ENCODE measurements at regions not wholly inside any gene's neighbourhood (a gene's known extent, or its start where the extent isn't known, plus 50 kb on each side); places are given as distances from the start of the nearest gene placed in this dataset.
"Not testable (repeated sequence)": the region's sequence is repeated elsewhere in the genome, so short reads cannot be mapped to it uniquely, and the experiment has no call there.

GRCh38 chr5:173667702-173668101 lies 51.3 kb upstream of the BOD1 start:
- DNase-seq: no peak

DNA sequence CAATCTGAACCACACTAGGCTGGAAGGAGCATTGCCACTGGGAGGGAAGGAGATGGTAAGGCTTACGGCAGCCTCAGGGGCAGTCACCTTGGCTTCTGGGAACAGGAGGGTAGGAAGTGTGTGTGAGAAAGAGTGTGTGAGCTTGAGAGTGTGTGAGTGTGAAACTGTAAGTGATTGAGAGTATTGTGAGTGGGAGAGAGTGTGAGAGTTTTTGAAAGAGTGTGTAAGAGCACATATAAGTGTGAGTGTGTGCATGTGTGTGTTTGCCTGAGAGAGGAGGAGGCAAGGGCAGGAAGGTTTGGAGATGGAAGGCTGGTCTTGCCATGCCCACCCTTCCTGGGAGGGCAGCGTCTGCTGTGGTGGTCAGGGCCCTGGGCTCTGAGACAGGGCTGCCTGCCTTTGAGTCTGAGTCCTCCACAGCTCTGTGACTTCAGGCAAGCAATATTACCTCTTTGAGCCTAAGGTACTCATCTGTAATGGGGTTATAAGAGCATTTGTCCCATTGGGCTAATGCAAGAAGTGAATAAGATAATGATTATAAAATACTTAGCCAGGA lies 51.9 kb upstream of the BOD1 start:
- peak; percentile 20 for DNase-seq

DNA sequence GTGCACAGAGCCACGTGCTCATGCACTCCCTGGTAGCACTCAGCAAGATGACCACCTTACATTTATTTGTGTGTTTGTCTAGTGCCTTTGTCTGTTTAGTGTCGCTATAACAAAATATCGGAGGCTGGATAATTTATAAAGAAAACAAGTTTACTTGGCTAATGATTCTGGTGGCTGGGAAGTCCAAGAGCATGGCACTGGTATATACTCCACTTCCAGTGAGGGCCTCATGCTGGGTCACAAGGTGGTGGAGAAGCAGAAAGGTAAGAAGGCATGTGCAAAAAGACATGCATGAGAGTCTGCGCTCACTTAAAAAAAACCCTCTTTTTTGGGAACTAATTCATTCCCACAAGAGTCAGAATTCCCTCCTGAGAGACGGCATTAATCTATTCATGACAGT lies 52.5 kb upstream of the BOD1 start:
- peak; percentile 14 for DNase-seq

- peak; percentile 14 for DNase-seq
Measured at GRCh38 chr5:173669483-173669882, 53.0 kb upstream of the BOD1 start.

DNA sequence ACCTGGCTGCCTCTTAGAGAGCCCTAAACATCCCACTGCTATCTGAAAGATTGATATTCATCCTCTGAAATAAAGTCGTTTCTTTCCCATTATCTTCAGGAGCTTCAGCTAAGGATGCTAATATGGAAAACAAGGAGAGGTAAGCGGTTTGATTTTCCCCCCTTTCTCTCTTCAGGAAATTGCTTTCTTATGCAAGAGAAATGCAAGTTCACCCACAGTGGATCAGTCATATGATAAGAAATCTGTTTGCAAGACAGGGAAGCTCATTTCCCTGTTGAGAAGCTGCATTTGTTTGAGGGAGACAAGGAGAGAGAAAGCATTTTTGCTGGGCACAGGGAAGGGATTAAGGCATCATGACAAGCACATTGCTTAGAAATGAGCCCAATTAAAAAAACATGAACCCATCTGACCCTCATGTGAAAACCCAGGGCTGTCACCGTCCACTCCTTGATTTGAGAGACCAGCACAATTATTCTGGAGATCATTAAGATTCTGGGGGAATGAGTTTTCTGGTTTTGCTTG lies 53.7 kb upstream of the BOD1 start:
- DNase-seq: peak; percentile 7

GRCh38 chr5:173670791-173671120 lies 54.3 kb upstream of the BOD1 start:
- no peak for DNase-seq

DNA sequence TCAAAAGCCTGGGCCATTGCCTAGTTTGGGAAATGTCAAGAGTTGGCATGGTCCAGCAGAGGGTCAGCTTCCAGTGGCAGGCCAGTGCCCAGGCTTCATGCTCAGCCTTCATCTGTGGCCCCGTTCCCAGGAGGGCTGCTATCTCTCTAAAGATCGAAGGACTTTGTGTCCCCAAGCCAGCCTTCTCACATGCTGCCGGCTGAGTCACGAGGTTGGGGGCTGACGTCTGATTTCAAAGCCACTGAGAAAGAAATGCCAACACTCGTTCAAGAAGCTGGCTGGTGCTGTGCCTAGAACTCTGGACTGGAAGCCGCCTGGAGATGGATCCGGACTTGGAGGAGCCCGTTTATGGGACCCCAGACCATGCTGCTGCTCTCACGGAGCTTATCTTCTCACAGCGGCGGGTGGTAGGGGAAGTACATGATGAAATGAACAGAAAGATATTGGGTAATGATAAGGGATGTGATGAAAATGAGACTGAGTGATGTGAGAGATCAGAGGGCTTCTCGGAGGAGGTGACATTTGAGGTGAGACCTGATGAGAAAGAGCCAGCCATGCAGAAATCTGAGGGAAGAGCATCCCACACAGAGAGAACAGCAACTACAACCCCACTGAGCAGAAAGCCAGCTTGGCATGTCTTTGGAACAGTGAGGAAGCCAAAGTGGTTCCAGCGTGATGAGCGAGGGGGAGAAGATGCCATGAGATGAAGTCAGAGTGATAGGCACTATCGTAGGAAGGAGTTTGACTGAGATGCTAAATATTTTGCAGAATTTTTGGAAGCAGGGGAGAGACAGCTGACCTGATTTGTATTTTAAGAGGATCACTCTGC lies 54.9 kb upstream of the BOD1 start:
- DNase-seq: peak; percentile 55

DNA sequence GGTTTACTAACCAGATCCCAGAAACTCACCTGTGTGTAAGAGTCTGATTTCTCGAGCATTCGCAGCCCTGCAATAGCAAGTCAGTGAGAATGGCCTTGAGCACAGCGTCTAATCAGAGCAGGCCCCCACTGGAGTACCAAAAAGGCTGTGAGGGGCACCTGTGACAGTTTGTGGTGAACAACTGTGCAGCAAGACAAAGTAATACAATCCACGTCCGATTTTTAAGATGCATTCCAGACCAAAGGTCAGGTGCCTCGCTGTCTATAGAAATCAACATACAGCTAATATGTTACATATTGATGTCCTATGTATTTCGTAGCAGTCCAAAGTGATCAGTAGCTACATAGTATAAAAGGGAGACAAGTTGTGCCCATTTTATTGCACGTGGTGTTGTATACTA lies 55.7 kb upstream of the BOD1 start:
- no peak for DNase-seq

DNA sequence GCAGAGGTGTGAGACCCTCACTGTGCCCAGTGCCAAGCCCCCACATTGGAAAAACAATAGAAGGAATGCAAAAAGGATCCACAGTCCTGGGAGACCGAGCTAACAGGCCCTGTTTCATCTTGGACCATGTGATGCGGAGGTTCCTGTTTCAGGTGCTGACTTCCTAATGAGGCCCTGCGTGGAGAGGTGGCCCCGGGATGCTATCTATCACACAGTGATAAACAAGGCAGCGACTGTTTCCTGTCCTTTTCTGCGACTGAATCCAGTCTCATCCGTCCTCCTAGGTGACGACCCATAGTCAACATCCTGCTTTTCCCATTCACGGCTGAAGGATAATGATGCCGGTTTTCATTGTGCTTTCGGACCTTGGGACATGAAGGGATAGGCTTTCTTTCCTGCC lies 56.4 kb upstream of the BOD1 start:
- peak; percentile 38 for DNase-seq

DNA sequence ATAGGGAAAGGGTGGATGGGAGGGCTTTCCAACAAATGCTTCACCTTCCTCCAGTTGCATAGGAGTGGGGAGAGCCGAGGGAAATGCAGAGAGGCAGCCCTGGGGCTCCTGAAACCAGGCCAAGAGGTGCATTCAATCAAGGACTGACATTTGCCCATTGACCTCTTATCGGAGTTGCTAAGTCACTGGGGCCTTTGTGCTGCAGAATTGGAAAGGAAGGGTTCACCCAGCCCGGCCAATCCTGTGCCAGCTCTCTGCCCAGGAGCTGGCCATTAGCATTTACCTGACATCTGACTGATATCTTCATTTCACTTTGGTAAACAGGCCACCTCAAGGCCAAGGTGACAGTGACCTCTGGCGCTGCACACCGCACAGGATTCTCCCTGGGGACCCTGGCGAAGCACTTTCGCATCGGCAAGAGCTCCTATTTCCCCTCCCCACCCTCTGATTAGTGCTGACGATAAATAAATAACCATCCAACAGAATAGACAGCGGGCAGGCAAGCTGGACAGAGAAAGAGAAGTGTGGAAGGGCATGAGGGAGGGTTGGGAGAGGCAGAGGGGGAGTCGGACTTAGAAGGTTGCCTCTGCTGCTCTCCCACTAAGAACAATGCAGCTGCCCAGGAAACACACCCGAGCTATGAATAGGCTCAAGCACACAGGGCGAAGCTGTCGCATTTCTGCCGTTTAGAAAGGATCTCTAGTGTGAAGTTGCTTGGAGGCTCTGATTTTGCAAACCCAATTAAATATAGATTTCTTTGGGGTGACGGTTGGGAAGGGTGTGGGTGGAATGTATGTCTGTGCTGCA lies 57.0 kb upstream of the BOD1 start:
- DNase-seq: peak; percentile 23

DNA sequence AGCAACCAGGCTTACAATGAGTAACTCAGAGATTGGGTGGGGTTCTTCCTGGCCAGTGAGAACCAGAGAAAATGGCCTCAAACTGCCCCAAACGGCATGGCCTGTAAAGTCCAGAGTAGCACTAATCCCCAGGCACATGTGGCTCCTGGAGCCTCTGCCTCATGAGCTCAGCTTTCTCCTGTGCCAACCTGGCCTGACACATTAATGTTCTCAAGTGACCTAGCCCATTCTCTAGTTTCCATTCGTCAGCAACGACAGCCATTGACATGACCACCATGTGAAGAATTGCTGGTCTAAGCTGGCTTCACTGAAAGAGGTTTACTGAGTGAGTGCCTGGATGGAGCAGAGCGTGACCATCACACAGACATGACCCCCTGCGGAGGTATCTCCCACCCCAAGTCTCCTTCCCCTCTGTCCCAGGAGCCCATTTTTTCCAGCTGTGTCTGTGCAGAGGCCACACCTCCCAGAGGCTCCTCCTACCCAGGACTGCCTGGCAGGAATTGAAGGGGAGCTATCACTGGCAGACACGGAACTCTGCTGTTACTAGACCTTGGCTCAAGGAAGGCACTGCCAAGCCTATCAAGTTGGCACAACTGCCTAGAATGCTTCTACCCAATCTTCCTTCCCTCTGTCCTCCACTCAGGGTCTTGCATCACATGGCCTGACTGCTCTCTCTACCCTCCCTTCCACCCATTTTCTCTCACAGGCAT lies 59.0 kb upstream of the BOD1 start:
- peak; percentile 5 for DNase-seq

- no peak for DNase-seq
Measured at GRCh38 chr5:173676375-173676774, 59.9 kb upstream of the BOD1 start.

GRCh38 chr5:173677125-173677672 lies 60.7 kb upstream of the BOD1 start:
- no peak for DNase-seq

DNA sequence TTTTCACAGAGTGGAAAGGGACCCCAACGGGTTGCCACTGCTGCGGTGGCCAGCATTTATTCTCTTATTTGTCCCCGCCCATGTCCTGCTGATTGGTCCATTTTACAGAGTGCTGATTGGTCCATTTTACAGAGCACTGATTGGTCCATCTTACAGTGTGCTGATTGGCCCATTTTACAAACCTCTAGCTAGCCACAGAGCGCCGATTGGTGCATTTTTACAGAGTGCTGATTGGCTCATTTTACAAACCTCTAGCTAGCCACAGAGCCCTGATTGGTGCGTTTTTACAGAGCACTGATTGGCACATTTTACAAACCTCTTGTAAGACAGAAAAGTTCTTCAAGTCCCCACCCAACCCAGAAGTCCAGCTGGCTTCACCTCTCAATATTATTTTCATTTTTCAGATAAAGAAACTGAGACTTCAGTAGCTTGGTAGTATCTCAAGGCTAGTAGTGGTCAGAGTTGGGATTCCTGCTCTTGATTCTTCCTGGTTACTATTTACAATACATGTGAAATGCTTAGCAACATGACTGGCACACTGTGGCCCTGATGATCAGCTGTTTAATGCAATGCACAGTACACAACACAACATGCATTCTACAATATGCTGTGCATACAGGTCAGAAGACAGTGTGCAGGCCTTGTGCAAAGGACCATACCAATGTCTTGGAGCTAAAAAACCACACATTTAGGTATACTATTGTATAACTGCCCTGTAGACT lies 63.6 kb upstream of the BOD1 start:
- no peak for DNase-seq

- no peak for DNase-seq
Measured at GRCh38 chr5:173680660-173681242, 64.3 kb upstream of the BOD1 start.

DNA sequence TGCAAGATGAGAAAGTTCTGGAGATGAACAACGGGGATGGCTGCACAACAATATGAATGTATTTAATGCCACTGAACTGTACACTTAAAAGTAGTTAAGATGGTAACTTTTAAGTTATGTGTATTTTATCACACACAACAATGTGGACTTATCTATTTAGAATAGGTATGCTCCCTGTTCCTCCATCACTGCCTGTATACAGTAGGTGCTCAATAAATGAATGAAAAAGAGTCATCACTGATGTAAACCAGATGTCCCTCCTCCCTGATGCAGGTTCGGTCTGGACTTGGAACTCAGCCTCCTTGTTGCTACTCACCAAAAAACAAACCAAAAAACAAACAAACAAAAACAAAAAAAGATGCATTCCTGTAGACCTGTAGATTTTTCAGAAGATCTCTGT lies 65.9 kb upstream of the BOD1 start:
- no peak for DNase-seq

DNA sequence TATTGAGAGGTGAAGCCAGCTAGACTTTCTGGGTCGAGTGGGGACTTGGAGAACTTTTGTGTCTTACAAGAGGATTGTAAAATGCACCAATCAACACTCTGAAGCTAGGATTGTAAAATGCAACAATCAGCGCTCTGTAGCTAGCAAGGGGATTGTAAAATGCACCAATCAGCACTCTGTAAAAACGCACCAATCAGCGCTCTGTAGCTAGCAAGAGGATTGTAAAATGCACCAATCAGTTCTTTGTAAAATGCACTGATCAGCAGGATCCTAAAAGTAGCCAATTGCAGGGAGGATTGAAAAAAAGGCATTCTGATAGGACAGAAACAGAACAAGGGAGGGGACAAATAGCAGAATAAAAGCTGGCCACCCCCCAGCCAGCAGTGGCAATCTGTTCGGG lies 68.1 kb upstream of the BOD1 start:
- not testable (repeated sequence) for DNase-seq

DNA sequence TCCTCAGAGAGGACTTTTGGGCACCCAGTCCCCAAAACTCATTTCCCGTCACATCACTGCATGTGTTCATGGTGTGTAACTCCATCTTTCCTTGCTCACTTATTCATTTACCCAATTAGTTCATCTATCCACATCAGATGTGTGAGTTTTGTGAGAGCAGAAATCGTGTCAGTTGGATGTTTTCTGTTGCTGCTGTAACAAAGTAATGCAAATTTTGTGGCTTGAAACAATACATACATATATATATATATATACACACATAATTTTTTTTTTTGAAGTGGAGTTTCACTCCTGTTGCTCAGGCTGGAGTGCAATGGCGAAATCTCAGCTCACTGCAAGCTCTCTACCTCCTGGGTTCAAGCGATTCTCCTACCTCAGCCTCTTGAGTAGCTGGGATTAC lies 70.5 kb upstream of the BOD1 start:
- no peak for DNase-seq

DNA sequence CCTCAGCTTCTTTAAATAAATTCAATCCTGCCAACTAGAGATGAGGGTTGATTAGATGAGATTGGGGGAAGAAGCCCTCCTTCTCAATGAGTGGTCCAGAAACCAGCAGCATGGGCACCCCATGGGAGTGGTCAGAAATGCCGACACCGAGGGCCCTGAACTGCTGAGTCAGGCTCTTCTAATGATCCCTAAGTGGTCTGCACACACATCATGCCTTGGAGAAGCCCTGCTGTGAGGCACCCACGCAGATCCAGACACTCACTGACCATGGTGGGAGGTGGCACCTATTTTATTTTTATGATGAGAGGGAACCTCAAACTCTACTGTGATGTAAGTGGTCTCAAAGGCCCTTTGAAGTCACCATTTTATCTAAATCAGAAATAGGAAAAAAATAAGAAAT lies 72.3 kb upstream of the BOD1 start:
- DNase-seq: no peak

DNA sequence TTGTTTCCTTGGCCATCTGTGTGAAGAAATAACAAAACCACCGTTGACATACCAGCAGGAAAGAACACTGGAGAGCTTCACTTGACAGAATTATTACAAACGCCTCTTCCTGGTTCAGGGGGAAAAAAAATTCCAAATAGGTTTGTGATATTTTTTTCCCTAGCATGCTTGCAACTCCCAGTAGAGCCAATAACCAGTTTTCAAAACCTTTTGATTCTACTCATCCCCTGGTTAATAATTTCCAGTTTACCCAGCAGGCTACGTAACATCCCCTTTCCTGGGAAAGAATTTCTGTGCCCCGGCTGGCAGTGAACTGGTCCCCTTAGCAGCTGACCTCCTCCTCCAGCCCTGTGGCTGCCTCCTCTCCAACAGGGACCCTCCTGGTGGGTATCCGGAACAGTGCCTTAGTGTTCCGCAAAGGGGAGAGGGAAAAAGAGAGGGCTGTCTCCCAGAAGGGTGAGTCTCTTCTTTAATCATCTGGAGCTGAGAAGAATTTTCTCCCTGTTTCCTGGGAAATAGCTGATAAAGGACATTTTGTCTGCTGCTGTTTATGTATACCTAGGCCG lies 72.8 kb upstream of the BOD1 start:
- DNase-seq: no peak

DNA sequence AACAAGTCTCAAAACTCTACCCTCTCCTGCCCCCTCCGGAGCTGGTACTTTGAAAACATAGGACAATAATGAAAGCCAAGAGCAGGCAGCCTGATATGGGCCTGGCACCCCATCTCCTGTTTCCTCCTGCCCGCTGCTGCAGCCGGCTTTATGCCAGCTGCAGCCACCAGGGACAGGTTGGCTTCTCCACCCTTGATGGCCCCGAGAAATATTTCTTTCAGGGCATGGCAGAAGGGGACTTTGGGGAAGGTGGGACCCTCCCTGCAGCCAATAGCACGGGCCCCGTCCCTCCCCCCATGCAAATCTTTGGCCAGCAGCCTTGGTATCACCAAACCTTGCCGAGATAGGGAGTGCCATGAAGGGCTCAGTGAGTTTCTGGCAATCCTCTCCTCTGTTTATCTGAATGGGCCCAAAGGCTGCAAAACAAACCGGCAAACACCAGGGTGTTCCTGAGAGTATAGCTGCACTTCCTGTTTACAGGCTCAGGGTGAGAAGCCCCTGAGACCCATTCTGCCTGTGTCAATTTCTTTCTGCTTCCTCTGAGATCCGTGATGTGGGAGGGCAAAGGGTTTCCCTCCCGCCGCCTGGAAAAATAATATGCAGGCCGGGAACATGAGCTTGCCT lies 73.4 kb upstream of the BOD1 start:
- DNase-seq: no peak

Measured in islet precursor cell (in vitro differentiated cells).